WERI-Rb-1 (cell line): ENCODE measurements at regions not wholly inside any gene's neighbourhood (a gene's known extent, or its start where the extent isn't known, plus 50 kb on each side); places are given as distances from the start of the nearest gene placed in this dataset.
A peak's percentile ranks its signal among the peaks of the same experiment; 100 is the strongest.

Experiments used
- DNase-seq: peaks from one replicate; pipeline ENCODE4 v3.0.0-alpha.2; 2020
- H3K27ac ChIP-seq: fragments of 250-450 bp; sonication (Bioruptor Pico); 2 replicates; pipeline ENCODE4 v1.5.1; 2020; ENCODE audit warnings: mild to moderate bottlenecking, moderate library complexity
- H3K27me3 ChIP-seq: fragments of 250-450 bp; sonication (Bioruptor Pico); 2 replicates; pipeline ENCODE4 v1.5.1; 2021; ENCODE audit warnings: mild to moderate bottlenecking, low read depth, moderate library complexity; ENCODE audit not compliant: insufficient read depth, severe bottlenecking
- H3K36me3 ChIP-seq: fragments of 250-450 bp; sonication (Bioruptor Pico); 2 replicates; pipeline ENCODE4 v1.5.1; 2020; ENCODE audit warnings: mild to moderate bottlenecking, moderate library complexity
- H3K4me3 ChIP-seq: 2 replicates; pipeline ENCODE4 v1.5.1; 2011; ENCODE audit warnings: low read depth, mild to moderate bottlenecking, control low read depth, low read length
- H3K9me3 ChIP-seq: fragments of 250-450 bp; sonication (Bioruptor Pico); 2 replicates; pipeline ENCODE4 v1.5.1; 2021; ENCODE audit warnings: mild to moderate bottlenecking, moderate library complexity; ENCODE audit not compliant: severe bottlenecking
- CTCF ChIP-seq: IDR thresholded peaks from 2 replicates; pipeline ENCODE4 v1.5.1; 2011; ENCODE audit warnings: low read depth, mild to moderate bottlenecking, control low read depth, inconsistent platforms, low read length

- H3K4me3 ChIP-seq: no peak overlapping the region
- peaks cover 8% of the 10 kb centered on the region for H3K9me3 ChIP-seq
- no peak overlapping the region for H3K27ac ChIP-seq
- H3K36me3 ChIP-seq: no peaks in the 10 kb centered on the region
- H3K27me3 ChIP-seq: no peaks in the 10 kb centered on the region
- TF ChIP-seq CTCF: no peak
- no peak for DNase-seq
These were observed 546.0 kb downstream of the BCOR start for GRCh38 chrX:39551762-39552161.

- TF ChIP-seq CTCF: no peak
These were observed 542.3 kb downstream of the BCOR start for GRCh38 chrX:39555431-39555830.

GRCh38 chrX:39556056-39556455, 541.7 kb downstream of the BCOR start:
- no peak overlapping the region for H3K27ac ChIP-seq
- DNase-seq: no peak
- H3K27me3 ChIP-seq: no peaks in the 10 kb centered on the region
- peaks cover 22% of the 10 kb centered on the region for H3K9me3 ChIP-seq
- no peaks in the 10 kb centered on the region for H3K36me3 ChIP-seq
- no peak for TF ChIP-seq CTCF
- no peak overlapping the region for H3K4me3 ChIP-seq

More at GRCh38 chrX:39555431-39555830, 542.3 kb downstream of the BCOR start:
- no peak for DNase-seq
- Histone ChIP-seq H3K27me3 (no peaks in the 10 kb centered on the region), H3K4me3 (no peak overlapping the region), H3K9me3 (peaks cover 22% of the 10 kb centered on the region), H3K27ac (no peak overlapping the region), H3K36me3 (no peaks in the 10 kb centered on the region)

GRCh38 chrX:39559229-39559628, 538.5 kb downstream of the BCOR start:
- DNase-seq: no peak
- Histone ChIP-seq H3K27me3 (no peaks in the 10 kb centered on the region), H3K9me3 (peaks cover 19% of the 10 kb centered on the region), H3K4me3 (no peak overlapping the region), H3K27ac (peak overlapping the region; percentile 59), H3K36me3 (no peaks in the 10 kb centered on the region)
- TF ChIP-seq CTCF: no peak

GRCh38 chrX:39560271-39560670, 537.5 kb downstream of the BCOR start:
- no peak overlapping the region for H3K4me3 ChIP-seq
- no peak for DNase-seq
- H3K27me3 ChIP-seq: no peaks in the 10 kb centered on the region
- peaks cover 18% of the 10 kb centered on the region for H3K9me3 ChIP-seq
- H3K27ac ChIP-seq: no peak overlapping the region
- H3K36me3 ChIP-seq: no peaks in the 10 kb centered on the region
- no peak for TF ChIP-seq CTCF

GRCh38 chrX:39563178-39563577, 534.6 kb downstream of the BCOR start:
- no peak for DNase-seq
- H3K36me3 ChIP-seq: no peaks in the 10 kb centered on the region
- H3K4me3 ChIP-seq: no peak overlapping the region
- H3K27me3 ChIP-seq: no peaks in the 10 kb centered on the region
- no peak for TF ChIP-seq CTCF
- peaks cover 27% of the 10 kb centered on the region for H3K9me3 ChIP-seq
- no peak overlapping the region for H3K27ac ChIP-seq
